ENCODE measurements at regions not wholly inside any gene's neighbourhood (a gene's known extent, or its start where the extent isn't known, plus 50 kb on each side); places are given as distances from the start of the nearest gene placed in this dataset.
A peak's percentile ranks its signal among the peaks of the same experiment; 100 is the strongest.

DNA sequence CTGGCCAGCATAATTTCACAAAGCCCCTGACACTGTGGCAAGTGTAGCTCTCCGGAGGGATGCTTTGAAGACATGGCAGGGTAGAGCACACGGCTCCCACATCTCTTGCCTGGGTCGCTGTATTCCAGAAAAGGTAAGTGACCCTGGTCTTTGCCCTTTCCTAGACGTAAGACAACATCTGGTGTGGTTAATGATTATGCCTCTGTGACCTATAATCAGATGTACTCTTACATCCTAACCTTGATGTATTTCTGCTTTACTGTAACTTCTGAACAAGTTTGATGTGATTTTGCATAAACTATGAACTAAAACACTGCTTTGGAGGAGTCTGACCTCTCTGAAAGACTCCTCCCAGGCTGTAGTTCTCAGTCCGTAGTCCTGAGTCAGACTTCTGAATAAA is 59.1 kb upstream of the ACSL1 start (continued):
- TF ChIP-seq, protein P1, sequence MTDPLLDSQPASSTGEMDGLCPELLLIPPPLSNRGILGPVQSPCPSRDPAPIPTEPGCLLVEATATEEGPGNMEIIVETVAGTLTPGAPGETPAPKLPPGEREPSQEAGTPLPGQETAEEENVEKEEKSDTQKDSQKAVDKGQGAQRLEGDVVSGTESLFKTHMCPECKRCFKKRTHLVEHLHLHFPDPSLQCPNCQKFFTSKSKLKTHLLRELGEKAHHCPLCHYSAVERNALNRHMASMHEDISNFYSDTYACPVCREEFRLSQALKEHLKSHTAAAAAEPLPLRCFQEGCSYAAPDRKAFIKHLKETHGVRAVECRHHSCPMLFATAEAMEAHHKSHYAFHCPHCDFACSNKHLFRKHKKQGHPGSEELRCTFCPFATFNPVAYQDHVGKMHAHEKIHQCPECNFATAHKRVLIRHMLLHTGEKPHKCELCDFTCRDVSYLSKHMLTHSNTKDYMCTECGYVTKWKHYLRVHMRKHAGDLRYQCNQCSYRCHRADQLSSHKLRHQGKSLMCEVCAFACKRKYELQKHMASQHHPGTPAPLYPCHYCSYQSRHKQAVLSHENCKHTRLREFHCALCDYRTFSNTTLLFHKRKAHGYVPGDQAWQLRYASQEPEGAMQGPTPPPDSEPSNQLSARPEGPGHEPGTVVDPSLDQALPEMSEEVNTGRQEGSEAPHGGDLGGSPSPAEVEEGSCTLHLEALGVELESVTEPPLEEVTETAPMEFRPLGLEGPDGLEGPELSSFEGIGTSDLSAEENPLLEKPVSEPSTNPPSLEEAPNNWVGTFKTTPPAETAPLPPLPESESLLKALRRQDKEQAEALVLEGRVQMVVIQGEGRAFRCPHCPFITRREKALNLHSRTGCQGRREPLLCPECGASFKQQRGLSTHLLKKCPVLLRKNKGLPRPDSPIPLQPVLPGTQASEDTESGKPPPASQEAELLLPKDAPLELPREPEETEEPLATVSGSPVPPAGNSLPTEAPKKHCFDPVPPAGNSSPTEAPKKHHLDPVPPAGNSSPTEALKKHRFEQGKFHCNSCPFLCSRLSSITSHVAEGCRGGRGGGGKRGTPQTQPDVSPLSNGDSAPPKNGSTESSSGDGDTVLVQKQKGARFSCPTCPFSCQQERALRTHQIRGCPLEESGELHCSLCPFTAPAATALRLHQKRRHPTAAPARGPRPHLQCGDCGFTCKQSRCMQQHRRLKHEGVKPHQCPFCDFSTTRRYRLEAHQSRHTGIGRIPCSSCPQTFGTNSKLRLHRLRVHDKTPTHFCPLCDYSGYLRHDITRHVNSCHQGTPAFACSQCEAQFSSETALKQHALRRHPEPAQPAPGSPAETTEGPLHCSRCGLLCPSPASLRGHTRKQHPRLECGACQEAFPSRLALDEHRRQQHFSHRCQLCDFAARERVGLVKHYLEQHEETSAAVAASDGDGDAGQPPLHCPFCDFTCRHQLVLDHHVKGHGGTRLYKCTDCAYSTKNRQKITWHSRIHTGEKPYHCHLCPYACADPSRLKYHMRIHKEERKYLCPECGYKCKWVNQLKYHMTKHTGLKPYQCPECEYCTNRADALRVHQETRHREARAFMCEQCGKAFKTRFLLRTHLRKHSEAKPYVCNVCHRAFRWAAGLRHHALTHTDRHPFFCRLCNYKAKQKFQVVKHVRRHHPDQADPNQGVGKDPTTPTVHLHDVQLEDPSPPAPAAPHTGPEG (CRISPR knock-in tag; IDR thresholded peaks at IDR 0.05): no peak
- TF ChIP-seq RAD51 (IDR thresholded peaks at IDR 0.05; ENCODE audit: borderline replicate concordance) (no peak), ZBTB7B (CRISPR knock-in tag; IDR thresholded peaks at IDR 0.05) (no peak), RNF2 (conservative IDR thresholded peaks at IDR 0.05; ENCODE audit: low read depth) (no peak), ZSCAN29 (CRISPR knock-in tag; conservative IDR thresholded peaks at IDR 0.05) (no peak), TOE1 (CRISPR knock-in tag; IDR thresholded peaks at IDR 0.05) (no peak), CBX5 (CRISPR knock-in tag; IDR thresholded peaks at IDR 0.05; ENCODE audit: borderline replicate concordance) (no peak), NFE2L1 (CRISPR knock-in tag; IDR thresholded peaks at IDR 0.05; ENCODE audit: borderline replicate concordance) (no peak), SMARCE1 (IDR thresholded peaks at IDR 0.05; ENCODE audit: borderline replicate concordance) (no peak), FOXA1 (IDR thresholded peaks at IDR 0.05) (no peak), FOXA1 (CRISPR knock-in tag; IDR thresholded peaks at IDR 0.05) (peak; percentile 46), MTF1 (CRISPR knock-in tag; IDR thresholded peaks at IDR 0.05) (no peak), CREM (IDR thresholded peaks at IDR 0.05) (peak; percentile 60), CREM (CRISPR knock-in tag; IDR thresholded peaks at IDR 0.05) (no peak), MLLT10 (CRISPR knock-in tag; IDR thresholded peaks at IDR 0.05) (no peak)
- TF ChIP-seq, protein P2, sequence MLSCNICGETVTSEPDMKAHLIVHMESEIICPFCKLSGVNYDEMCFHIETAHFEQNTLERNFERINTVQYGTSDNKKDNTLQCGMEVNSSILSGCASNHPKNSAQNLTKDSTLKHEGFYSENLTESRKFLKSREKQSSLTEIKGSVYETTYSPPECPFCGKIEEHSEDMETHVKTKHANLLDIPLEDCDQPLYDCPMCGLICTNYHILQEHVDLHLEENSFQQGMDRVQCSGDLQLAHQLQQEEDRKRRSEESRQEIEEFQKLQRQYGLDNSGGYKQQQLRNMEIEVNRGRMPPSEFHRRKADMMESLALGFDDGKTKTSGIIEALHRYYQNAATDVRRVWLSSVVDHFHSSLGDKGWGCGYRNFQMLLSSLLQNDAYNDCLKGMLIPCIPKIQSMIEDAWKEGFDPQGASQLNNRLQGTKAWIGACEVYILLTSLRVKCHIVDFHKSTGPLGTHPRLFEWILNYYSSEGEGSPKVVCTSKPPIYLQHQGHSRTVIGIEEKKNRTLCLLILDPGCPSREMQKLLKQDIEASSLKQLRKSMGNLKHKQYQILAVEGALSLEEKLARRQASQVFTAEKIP (CRISPR knock-in tag; IDR thresholded peaks at IDR 0.05; ENCODE audit: borderline replicate concordance): no peak
- TF ChIP-seq, protein P3, sequence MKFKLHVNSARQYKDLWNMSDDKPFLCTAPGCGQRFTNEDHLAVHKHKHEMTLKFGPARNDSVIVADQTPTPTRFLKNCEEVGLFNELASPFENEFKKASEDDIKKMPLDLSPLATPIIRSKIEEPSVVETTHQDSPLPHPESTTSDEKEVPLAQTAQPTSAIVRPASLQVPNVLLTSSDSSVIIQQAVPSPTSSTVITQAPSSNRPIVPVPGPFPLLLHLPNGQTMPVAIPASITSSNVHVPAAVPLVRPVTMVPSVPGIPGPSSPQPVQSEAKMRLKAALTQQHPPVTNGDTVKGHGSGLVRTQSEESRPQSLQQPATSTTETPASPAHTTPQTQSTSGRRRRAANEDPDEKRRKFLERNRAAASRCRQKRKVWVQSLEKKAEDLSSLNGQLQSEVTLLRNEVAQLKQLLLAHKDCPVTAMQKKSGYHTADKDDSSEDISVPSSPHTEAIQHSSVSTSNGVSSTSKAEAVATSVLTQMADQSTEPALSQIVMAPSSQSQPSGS (CRISPR knock-in tag; IDR thresholded peaks at IDR 0.05): peak; percentile 72; the same call in 1 of the 2 replicates
- TF ChIP-seq, protein P4, sequence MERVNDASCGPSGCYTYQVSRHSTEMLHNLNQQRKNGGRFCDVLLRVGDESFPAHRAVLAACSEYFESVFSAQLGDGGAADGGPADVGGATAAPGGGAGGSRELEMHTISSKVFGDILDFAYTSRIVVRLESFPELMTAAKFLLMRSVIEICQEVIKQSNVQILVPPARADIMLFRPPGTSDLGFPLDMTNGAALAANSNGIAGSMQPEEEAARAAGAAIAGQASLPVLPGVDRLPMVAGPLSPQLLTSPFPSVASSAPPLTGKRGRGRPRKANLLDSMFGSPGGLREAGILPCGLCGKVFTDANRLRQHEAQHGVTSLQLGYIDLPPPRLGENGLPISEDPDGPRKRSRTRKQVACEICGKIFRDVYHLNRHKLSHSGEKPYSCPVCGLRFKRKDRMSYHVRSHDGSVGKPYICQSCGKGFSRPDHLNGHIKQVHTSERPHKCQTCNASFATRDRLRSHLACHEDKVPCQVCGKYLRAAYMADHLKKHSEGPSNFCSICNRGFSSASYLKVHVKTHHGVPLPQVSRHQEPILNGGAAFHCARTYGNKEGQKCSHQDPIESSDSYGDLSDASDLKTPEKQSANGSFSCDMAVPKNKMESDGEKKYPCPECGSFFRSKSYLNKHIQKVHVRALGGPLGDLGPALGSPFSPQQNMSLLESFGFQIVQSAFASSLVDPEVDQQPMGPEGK (CRISPR knock-in tag; IDR thresholded peaks at IDR 0.05): peak; percentile 28; the same call in 1 of the 2 replicates
- TF ChIP-seq, protein P5, sequence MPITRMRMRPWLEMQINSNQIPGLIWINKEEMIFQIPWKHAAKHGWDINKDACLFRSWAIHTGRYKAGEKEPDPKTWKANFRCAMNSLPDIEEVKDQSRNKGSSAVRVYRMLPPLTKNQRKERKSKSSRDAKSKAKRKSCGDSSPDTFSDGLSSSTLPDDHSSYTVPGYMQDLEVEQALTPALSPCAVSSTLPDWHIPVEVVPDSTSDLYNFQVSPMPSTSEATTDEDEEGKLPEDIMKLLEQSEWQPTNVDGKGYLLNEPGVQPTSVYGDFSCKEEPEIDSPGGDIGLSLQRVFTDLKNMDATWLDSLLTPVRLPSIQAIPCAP (CRISPR knock-in tag; IDR thresholded peaks at IDR 0.05; ENCODE audit: low read depth): no peak
- TF ChIP-seq, protein P6, sequence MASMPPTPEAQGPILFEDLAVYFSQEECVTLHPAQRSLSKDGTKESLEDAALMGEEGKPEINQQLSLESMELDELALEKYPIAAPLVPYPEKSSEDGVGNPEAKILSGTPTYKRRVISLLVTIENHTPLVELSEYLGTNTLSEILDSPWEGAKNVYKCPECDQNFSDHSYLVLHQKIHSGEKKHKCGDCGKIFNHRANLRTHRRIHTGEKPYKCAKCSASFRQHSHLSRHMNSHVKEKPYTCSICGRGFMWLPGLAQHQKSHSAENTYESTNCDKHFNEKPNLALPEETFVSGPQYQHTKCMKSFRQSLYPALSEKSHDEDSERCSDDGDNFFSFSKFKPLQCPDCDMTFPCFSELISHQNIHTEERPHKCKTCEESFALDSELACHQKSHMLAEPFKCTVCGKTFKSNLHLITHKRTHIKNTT (CRISPR knock-in tag; IDR thresholded peaks at IDR 0.05): no peak

All from HepG2 (cell line).